ENCODE measurements at regions not wholly inside any gene's neighbourhood (a gene's known extent, or its start where the extent isn't known, plus 50 kb on each side); places are given as distances from the start of the nearest gene placed in this dataset.

GRCh38 chr14:44099743-44100488 lies 407.2 kb downstream of the FSCB start:
- no peak for DNase-seq
- H3K4me3 ChIP-seq, result no peak overlapping the region
- 70 to 89% (median 77%) methylated on average over 1 of the region's 1 CpG for WGBS, 5 donors

GRCh38 chr14:44081146-44081545 lies 425.9 kb downstream of the FSCB start:
- Histone ChIP-seq H3K27ac (no peak overlapping the region), H3K4me1 (no peaks in the 10 kb centered on the region), H3K9me3 (peaks cover 0 to 23% (median 7%) of the 10 kb centered on the region in 8 donors), H3K36me3 (no peaks in the 10 kb centered on the region), H3K4me3 (no peak overlapping the region), H3K27me3 (replicated peaks in 1 of 7) (no peaks in the 10 kb centered on the region)
- DNase-seq, result no peak
- TF ChIP-seq POLR2AphosphoS5 (IDR thresholded peaks at IDR 0.05), result no peak
- intact Hi-C loops (cut with DNase I; ENCODE audit: low total_unique reads), result no loop called here
- 64 to 82% (median 73%) methylated on average over 2 of the region's 2 CpGs for WGBS, 5 donors

More at GRCh38 chr14:44099743-44100488, 407.2 kb downstream of the FSCB start:
- H3K36me3 ChIP-seq, result no peaks in the 10 kb centered on the region
- H3K27ac ChIP-seq, result no peak overlapping the region
- no peaks in the 10 kb centered on the region for H3K4me1 ChIP-seq
- no peaks in the 10 kb centered on the region for H3K27me3 ChIP-seq (replicated peaks in 1 of 7)
- peaks cover 0 to 21% (median 1%) of the 10 kb centered on the region in 8 donors for H3K9me3 ChIP-seq
- TF ChIP-seq POLR2AphosphoS5 (IDR thresholded peaks at IDR 0.05) (no peak), POLR2A (IDR thresholded peaks at IDR 0.05) (no peak), CTCF (IDR thresholded peaks at IDR 0.05 in 8 of 11, conservative IDR thresholded peaks at IDR 0.05 in 3 of 11) (no peak)
- intact Hi-C loops (cut with DNase I; ENCODE audit: low total_unique reads), result no loop called here

GRCh38 chr14:44070046-44070445 lies 437.0 kb downstream of the FSCB start:
- DNase-seq, result no peak
- intact Hi-C loops (cut with DNase I; ENCODE audit: low total_unique reads), result no loop called here
- Histone ChIP-seq H3K4me3 (no peak overlapping the region), H3K36me3 (no peaks in the 10 kb centered on the region), H3K9me3 (peaks cover 0 to 10% (median 3%) of the 10 kb centered on the region in 8 donors), H3K27me3 (replicated peaks in 1 of 7) (no peaks in the 10 kb centered on the region), H3K27ac (no peak overlapping the region), H3K4me1 (no peaks in the 10 kb centered on the region)
- 82 to 91% (median 86%) methylated on average over 3 of the region's 3 CpGs for WGBS, 5 donors
- TF ChIP-seq POLR2AphosphoS5 (IDR thresholded peaks at IDR 0.05) (no peak), CTCF (IDR thresholded peaks at IDR 0.05 in 8 of 11, conservative IDR thresholded peaks at IDR 0.05 in 3 of 11) (no peak), POLR2A (IDR thresholded peaks at IDR 0.05) (no peak)

GRCh38 chr14:44053422-44053821 lies 453.7 kb downstream of the FSCB start:
- no peak overlapping the region for H3K27ac ChIP-seq
- no peaks in the 10 kb centered on the region for H3K27me3 ChIP-seq (replicated peaks in 1 of 7)
- DNase-seq, result no peak
- no peaks in the 10 kb centered on the region for H3K36me3 ChIP-seq
- H3K4me3 ChIP-seq, result no peak overlapping the region
- TF ChIP-seq POLR2AphosphoS5 (IDR thresholded peaks at IDR 0.05) (no peak), CTCF (IDR thresholded peaks at IDR 0.05 in 8 of 11, conservative IDR thresholded peaks at IDR 0.05 in 3 of 11) (no peak), POLR2A (IDR thresholded peaks at IDR 0.05) (no peak)
- 64 to 78% (median 70%) methylated on average over 3 of the region's 3 CpGs for WGBS, 5 donors
- intact Hi-C loops (cut with DNase I; ENCODE audit: low total_unique reads), result no loop called here
- H3K4me1 ChIP-seq, result no peaks in the 10 kb centered on the region
- H3K9me3 ChIP-seq, result peaks cover 0 to 1% (median 0%) of the 10 kb centered on the region in 8 donors

Data from spleen (tissue), 11 donors.